Activated T-cell treated with anti-CD3 and anti-CD28 coated beads, Interleukin-2, amount 50 U/mL, for 48 hours (primary cell): ENCODE measurements at regions not wholly inside any gene's neighbourhood (a gene's known extent, or its start where the extent isn't known, plus 50 kb on each side); places are given as distances from the start of the nearest gene placed in this dataset.
"Not testable (repeated sequence)": the region's sequence is repeated elsewhere in the genome, so short reads cannot be mapped to it uniquely, and the experiment has no call there.

Source experiments
- DNase-seq, 2 experiments: peaks; one replicate each; pipeline ENCODE4 v3.0.0-alpha.2; 2020

DNA sequence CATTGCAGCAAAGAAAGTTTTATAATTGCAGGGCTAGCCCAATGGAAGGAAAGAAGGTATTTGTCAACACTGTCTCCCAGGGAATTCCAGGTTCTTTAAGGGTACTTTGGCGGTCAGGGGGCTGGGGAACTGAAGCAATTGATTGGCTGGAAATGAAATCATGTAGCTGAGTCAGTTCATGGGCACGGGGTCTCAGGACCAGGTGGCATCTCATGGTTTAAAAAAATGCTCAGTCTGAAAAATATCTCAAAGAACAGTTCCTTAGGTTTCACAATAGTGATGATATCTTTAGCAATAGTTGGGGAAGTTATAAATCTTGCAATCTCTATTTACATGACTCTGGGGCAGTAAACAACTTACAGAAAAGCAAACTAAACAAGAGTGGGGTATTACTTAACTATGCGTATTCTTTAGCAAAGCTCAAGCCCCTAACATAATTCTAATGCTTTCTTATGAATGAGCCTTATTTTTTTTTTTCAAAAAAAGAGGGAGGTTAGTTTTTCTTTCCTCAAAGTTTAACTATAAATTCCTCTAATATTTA, 376.9 kb upstream of the NRG3 start:
- no peak for DNase-seq

- DNase-seq = no peak
Observed at GRCh38 chr10:81502677-81503359, 372.2 kb upstream of the NRG3 start.

DNA sequence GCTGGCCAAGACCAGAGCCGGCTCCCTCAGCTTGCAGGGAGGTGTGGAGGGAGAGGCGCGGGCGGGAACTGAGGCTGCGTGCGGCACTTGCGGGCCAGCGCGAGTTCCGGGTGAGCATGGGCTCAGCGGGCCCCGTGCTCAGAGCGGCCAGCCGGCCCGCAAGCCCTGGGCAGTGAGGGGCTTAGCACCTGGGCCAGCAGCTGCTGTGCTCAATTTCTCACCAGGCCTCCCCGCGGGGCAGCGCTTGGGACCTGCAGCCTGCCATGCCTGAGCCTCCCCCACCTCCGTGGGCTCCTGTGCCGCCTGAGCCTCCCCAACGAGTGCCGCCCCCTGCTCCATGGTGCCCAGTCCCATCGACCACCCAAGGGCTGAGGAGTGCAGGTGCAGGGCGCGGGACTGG, 369.2 kb upstream of the NRG3 start:
- not testable (repeated sequence) for DNase-seq

DNA sequence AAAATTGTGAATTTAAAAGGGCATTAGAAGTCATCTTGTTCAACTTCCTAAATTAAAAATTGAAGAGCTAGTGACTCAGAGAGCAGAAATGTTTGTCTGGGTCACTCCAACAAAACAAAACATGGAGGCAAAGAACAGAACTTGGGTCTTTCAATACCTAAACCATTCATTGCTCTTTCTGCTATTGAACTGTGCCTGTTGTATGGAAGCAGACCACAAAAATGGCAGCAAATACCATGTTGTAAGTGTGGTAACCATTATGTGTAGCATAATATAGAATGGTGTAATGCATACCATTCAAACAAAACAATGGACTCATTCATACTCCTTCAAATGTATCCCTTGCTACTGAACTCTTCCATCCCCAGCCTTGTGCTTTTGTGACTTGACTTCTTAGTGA, 360.2 kb upstream of the NRG3 start:
- DNase-seq = no peak

GRCh38 chr10:81520688-81521087, 354.3 kb upstream of the NRG3 start:
- DNase-seq = no peak

DNA sequence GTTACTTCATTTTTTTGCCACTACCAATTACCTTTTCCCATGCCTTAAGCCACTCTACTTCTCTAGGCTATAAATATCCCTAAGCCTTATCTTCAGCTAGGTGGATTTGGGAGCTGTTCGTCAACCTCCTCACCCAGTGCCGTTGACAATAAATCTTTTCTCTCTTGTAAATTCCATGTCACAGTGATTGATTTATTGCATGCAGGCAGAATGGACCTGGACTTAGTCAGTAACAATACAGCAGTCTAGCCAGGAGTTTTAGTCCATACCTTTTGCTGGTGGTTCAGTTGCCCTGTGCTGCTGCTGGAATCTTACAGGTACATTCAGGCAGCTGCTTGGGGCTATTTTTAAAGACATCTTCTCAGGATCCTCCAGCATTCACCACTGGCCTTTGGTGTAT, 350.5 kb upstream of the NRG3 start:
- no peak for DNase-seq

GRCh38 chr10:81532403-81532802, 342.6 kb upstream of the NRG3 start:
- no peak for DNase-seq

DNA sequence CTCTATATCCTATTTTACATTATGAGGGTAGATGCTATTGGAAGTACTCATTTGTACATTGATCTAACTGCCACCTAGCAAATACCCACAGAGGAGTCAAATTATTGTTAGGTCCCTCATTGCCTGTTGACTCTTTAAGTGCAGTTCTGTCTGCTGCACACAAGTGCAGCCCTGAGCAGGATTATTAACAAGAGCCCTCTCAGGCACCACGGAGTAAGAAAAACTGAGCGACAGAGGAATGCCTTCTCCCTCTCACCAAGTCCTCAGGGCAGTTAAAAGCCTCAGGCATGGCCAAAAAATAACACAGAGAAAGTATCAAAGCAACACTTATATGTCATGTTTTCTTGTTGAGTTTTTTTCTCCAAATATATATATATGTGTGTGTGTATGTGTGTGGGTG, 340.0 kb upstream of the NRG3 start:
- DNase-seq = no peak

DNA sequence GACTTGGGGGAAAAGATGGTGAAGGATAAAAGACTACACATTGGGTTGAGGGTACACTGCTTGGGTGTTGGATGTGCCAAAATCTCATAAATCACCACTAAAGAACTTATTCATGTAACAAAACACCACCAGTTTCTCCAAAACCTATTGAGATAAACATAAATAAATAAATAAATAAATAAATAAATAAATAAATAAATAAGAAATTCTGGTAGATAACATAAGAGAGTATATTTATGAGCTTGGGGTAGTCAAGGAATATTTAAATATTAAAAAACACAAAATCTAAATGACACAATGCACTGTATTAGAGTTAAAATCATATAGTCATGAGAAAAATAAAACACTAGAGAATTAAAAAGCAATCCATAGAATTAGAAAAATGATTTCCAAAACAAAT, 333.5 kb upstream of the NRG3 start:
- no peak for DNase-seq

- DNase-seq = no peak
Observed at GRCh38 chr10:81546243-81546642, 328.8 kb upstream of the NRG3 start.

DNA sequence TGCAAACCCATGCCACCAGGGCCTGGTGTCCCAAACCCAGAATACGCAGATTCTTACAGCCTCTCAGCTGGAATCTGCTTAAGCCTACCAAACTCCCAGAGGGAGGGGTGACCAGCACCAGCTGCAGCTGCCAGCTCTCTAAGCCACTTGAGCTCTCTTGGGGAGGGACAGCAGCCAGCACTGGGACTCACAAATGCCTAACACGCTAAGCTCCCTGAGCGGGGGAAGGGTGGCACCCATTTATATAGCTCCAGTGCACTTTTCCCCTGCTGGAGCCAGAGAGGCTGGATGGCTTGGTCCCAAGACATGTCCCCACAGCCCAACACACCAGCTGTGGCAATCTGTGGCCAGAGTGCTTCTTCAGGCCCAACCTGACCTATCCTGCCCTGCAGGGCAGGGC, 326.8 kb upstream of the NRG3 start:
- DNase-seq = no peak

GRCh38 chr10:81564143-81564542, 310.9 kb upstream of the NRG3 start:
- DNase-seq = no peak

DNA sequence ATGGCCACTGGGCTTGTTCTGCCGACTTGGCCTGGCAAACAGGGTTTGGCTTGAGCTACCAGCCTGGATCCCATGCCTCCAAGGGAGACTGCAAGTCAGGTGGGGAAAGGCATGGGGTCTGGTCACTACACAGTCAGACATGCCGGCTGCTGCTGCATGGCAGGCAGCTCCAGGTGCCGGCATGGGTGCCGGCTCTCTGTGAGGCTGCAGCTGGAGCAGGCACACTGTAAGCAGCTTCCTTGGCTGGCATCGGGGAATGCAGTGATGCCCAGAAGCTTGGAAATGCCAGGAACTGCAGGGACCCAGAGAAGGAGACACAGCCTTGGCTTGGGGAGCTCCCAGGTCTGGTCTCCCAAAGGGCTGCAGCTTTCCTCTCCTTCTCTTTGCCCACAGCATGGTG, 305.5 kb upstream of the NRG3 start:
- DNase-seq = no peak

DNA sequence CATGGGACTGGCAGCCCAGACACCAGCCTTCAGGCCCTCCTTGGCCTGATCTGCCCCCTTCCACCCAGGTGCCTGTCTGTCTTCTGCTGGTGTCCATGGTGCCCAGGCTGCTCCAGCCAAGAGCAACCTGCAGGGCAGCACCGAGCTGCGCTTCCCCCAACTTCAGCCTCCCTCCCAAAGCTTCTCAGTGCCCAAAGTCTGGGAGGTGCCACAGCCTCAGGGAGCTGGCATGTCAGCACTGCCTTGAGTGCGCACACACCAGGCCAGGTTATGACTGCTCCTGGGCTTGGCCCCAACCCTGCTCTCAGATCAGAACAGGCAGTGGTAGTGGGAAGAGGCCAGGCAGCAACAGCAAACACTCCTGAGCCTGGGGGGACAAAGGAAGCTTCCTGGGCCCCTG, 304.6 kb upstream of the NRG3 start:
- DNase-seq = no peak

- DNase-seq = no peak
Observed at GRCh38 chr10:81570878-81571794, 303.9 kb upstream of the NRG3 start.

DNA sequence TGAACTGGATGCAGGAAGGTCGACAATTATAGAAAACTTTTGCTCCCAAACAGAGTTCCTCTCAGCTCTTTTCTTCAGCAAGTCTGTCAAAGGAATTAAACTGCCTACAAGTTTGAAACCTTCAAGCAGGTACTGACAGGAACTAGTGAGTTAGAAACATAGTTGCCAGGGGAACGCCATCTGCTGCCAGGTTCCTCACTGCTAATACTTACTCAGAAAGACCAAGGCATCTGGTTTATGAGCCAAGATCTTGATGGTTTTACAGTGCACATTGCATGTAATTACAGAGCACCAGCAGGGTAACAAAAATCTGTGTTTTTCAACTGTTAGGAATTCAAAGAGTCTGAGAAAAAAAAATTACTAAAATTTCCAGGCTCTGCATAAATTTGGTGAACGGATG, 300.0 kb upstream of the NRG3 start:
- DNase-seq = no peak

DNA sequence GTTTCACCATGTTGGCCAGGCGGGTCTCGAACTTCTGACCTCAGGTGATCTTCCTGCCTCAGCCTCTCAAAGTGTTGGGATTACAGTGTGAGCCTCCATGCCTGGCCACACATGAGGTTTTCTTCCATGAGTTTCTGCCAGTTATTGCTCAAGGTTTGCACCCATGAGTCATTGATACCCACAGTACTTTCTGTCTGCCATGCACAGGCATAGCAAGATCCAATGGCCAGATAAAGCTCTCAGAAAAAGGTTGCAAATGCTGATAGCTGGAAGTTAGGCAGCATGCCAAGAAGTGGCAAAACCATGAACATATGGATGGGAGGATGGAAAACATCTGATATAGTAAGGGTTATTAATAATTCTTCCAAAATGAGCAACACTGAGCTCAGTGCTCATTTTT, 298.7 kb upstream of the NRG3 start:
- no peak for DNase-seq

GRCh38 chr10:81594991-81595390, 280.0 kb upstream of the NRG3 start:
- DNase-seq = no peak

- DNase-seq = no peak
Observed at GRCh38 chr10:81600185-81600584, 274.8 kb upstream of the NRG3 start.

DNA sequence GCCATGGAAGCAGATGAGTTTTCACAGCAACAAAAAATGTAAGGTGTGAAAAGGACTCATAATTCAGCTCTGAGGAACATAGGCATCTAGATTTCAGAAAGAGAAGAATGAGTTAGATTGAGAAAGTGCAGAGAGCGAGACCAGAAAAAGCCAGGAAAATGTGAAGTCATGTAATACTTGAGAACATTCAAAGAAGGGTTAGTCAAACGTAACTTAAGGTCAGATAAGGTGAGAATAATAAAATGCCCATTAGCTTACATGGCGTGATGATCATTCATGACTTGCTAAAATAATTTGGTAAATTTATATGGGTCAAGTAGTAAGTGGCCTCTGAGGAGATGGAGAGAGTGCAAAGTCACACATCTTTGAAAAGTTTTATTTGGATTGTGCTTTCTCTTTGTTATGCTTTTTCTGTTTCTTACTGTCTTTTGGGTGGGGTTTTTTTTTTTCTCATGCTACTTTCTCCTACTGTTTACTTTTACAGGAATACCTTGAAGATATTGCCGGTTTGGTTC, 271.8 kb upstream of the NRG3 start:
- DNase-seq = no peak

- DNase-seq = not testable (repeated sequence)
Observed at GRCh38 chr10:81644485-81644884, 230.5 kb upstream of the NRG3 start.

DNA sequence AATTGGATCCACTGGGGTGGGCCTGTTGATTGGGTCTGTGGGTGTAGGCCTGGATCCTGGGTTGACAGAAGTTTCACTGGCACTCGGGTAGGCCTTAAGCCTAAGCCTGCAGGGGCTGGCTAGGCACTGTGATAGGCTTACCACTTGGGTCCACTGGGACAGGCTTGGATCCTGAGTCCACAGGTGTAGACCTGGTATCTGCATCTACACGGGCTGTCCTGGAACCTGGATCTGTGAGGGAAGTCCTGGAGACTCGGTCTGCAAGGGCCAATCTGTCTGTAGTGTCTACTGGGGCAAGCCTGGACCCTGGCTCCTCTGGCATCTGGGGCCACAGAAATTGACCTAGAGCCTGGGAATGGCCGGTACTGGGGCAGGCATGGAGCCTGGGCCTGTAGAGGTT, 219.0 kb upstream of the NRG3 start:
- DNase-seq = no peak

- DNase-seq = no peak
Observed at GRCh38 chr10:81662837-81663236, 212.2 kb upstream of the NRG3 start.

GRCh38 chr10:81664800-81665199, 210.2 kb upstream of the NRG3 start:
- not testable (repeated sequence) for DNase-seq
